ENCODE measurements at regions not wholly inside any gene's neighbourhood (a gene's known extent, or its start where the extent isn't known, plus 50 kb on each side); places are given as distances from the start of the nearest gene placed in this dataset.
"Not testable (repeated sequence)": the region's sequence is repeated elsewhere in the genome, so short reads cannot be mapped to it uniquely, and the experiment has no call there.

- DNase-seq (ENCODE audit: low read depth, low spot score), result no peak
Measured at GRCh38 chr7:408751-409311, 110.8 kb downstream of the PDGFA start.

- DNase-seq (ENCODE audit: low read depth, low spot score), result no peak
Measured at GRCh38 chr7:409339-410281, 110.0 kb downstream of the PDGFA start.

- DNase-seq (ENCODE audit: low read depth, low spot score), result no peak
Measured at GRCh38 chr7:410395-410910, 109.2 kb downstream of the PDGFA start.

GRCh38 chr7:411116-411515, 108.5 kb downstream of the PDGFA start:
- not testable (repeated sequence) for DNase-seq (ENCODE audit: low read depth, low spot score)

- DNase-seq (ENCODE audit: low read depth, low spot score), result no peak
Measured at GRCh38 chr7:411677-412312, 107.9 kb downstream of the PDGFA start.

- no peak for DNase-seq (ENCODE audit: low read depth, low spot score)
Measured at GRCh38 chr7:412313-412710, 107.3 kb downstream of the PDGFA start.

GRCh38 chr7:414681-415560, 104.7 kb downstream of the PDGFA start:
- DNase-seq (ENCODE audit: low read depth, low spot score), result no peak

- DNase-seq (ENCODE audit: low read depth, low spot score), result no peak
Measured at GRCh38 chr7:415646-416525, 103.8 kb downstream of the PDGFA start.

GRCh38 chr7:416761-417624, 102.7 kb downstream of the PDGFA start:
- no peak for DNase-seq (ENCODE audit: low read depth, low spot score)

GRCh38 chr7:417625-417889, 102.1 kb downstream of the PDGFA start:
- DNase-seq (ENCODE audit: low read depth, low spot score), result no peak

- DNase-seq (ENCODE audit: low read depth, low spot score), result no peak
Measured at GRCh38 chr7:417973-418601, 101.6 kb downstream of the PDGFA start.

- DNase-seq (ENCODE audit: low read depth, low spot score), result no peak
Measured at GRCh38 chr7:418636-419280, 100.9 kb downstream of the PDGFA start.

GRCh38 chr7:420142-421093, 99.2 kb downstream of the PDGFA start:
- DNase-seq (ENCODE audit: low read depth, low spot score), result no peak

- no peak for DNase-seq (ENCODE audit: low read depth, low spot score)
Measured at GRCh38 chr7:421136-421991, 98.3 kb downstream of the PDGFA start.

GRCh38 chr7:422191-422885, 97.3 kb downstream of the PDGFA start:
- DNase-seq (ENCODE audit: low read depth, low spot score), result no peak

- no peak for DNase-seq (ENCODE audit: low read depth, low spot score)
Measured at GRCh38 chr7:422886-423225, 96.8 kb downstream of the PDGFA start.
